K562 (cell line): ENCODE measurements at regions not wholly inside any gene's neighbourhood (a gene's known extent, or its start where the extent isn't known, plus 50 kb on each side); places are given as distances from the start of the nearest gene placed in this dataset.

ENCODE experiments used
- CTCF ChIP-seq, 3 experiments: IDR thresholded peaks in 2 of 3; conservative IDR thresholded peaks in 1 of 3; 2 replicates each; pipeline ENCODE4 v1.5.1; 2011 to 2012; ENCODE audit warnings: low read length in 3 of 3, mild to moderate bottlenecking in 3 of 3, control low read depth in 2 of 3, improper control_type of control experiment in 1 of 3, inconsistent platforms in 1 of 3, low read depth in 1 of 3, mixed read lengths in 1 of 3, moderate library complexity in 1 of 3; ENCODE audit not compliant: insufficient read depth in 2 of 3
- HNRNPK ChIP-seq: fragments of 200-400 bp; formaldehyde crosslinking; IDR thresholded peaks from one replicate; pipeline ENCODE4 v1.6.1; 2018; ENCODE audit warnings: mild to moderate bottlenecking, low read depth, low read length; ENCODE audit not compliant: poor library complexity, severe bottlenecking
- SMC3 ChIP-seq: conservative IDR thresholded peaks from 2 replicates; pipeline ENCODE4 v1.6.1; 2011; ENCODE audit warnings: low read depth, low read length, improper control_type of control experiment; ENCODE audit not compliant: insufficient read depth
- ZBED1 ChIP-seq: IDR thresholded peaks from 2 replicates; pipeline ENCODE4 v1.6.1; 2014
- ZNF124 ChIP-seq: sonication (generic); formaldehyde crosslinking; IDR thresholded peaks from 2 replicates; pipeline ENCODE4 v1.8.1; 2022; ENCODE audit warnings: missing genetic modification reagents
- ZNF277 ChIP-seq: fragments of 250-450 bp; sonication (Bioruptor Pico); IDR thresholded peaks from 2 replicates; pipeline ENCODE4 v1.8.0; 2022; ENCODE audit warnings: inconsistent platforms, mild to moderate bottlenecking, moderate library complexity, borderline replicate concordance
- TF ChIP-seq, protein P1 (sequence below): sonication (generic); formaldehyde crosslinking; IDR thresholded peaks from 2 replicates; pipeline ENCODE4 v1.4.0; 2020; ENCODE audit warnings: mild to moderate bottlenecking, missing genetic modification reagents
- TF ChIP-seq, protein P2 (sequence below), 2 experiments: fragments of 450-650 bp; IDR thresholded peaks; 2 replicates each; pipeline ENCODE4 v1.6.1; 2016; ENCODE audit warnings: mild to moderate bottlenecking in 2 of 2, borderline replicate concordance in 1 of 2, low read depth in 1 of 2, moderate library complexity in 1 of 2
- TF ChIP-seq, protein P3 (sequence below): sonication (generic); formaldehyde crosslinking; IDR thresholded peaks from 2 replicates; pipeline ENCODE4 v1.9.0; 2022; ENCODE audit warnings: mild to moderate bottlenecking, missing genetic modification reagents

- TF ChIP-seq ZBED1 (no peak), ZNF124 (CRISPR knock-in tag) (no peak), CTCF (IDR thresholded peaks at IDR 0.05 in 2 of 3, conservative IDR thresholded peaks at IDR 0.05 in 1 of 3; ENCODE audit: insufficient read depth in 2 of 3, low read depth in 1 of 3, low read length in 3 of 3) (no peak), SMC3 (no peak), ZNF277 (CRISPR knock-in tag) (no peak), HNRNPK (no peak)
- TF ChIP-seq, protein P1, sequence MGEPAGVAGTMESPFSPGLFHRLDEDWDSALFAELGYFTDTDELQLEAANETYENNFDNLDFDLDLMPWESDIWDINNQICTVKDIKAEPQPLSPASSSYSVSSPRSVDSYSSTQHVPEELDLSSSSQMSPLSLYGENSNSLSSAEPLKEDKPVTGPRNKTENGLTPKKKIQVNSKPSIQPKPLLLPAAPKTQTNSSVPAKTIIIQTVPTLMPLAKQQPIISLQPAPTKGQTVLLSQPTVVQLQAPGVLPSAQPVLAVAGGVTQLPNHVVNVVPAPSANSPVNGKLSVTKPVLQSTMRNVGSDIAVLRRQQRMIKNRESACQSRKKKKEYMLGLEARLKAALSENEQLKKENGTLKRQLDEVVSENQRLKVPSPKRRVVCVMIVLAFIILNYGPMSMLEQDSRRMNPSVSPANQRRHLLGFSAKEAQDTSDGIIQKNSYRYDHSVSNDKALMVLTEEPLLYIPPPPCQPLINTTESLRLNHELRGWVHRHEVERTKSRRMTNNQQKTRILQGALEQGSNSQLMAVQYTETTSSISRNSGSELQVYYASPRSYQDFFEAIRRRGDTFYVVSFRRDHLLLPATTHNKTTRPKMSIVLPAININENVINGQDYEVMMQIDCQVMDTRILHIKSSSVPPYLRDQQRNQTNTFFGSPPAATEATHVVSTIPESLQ = no peak
- TF ChIP-seq, protein P2, sequence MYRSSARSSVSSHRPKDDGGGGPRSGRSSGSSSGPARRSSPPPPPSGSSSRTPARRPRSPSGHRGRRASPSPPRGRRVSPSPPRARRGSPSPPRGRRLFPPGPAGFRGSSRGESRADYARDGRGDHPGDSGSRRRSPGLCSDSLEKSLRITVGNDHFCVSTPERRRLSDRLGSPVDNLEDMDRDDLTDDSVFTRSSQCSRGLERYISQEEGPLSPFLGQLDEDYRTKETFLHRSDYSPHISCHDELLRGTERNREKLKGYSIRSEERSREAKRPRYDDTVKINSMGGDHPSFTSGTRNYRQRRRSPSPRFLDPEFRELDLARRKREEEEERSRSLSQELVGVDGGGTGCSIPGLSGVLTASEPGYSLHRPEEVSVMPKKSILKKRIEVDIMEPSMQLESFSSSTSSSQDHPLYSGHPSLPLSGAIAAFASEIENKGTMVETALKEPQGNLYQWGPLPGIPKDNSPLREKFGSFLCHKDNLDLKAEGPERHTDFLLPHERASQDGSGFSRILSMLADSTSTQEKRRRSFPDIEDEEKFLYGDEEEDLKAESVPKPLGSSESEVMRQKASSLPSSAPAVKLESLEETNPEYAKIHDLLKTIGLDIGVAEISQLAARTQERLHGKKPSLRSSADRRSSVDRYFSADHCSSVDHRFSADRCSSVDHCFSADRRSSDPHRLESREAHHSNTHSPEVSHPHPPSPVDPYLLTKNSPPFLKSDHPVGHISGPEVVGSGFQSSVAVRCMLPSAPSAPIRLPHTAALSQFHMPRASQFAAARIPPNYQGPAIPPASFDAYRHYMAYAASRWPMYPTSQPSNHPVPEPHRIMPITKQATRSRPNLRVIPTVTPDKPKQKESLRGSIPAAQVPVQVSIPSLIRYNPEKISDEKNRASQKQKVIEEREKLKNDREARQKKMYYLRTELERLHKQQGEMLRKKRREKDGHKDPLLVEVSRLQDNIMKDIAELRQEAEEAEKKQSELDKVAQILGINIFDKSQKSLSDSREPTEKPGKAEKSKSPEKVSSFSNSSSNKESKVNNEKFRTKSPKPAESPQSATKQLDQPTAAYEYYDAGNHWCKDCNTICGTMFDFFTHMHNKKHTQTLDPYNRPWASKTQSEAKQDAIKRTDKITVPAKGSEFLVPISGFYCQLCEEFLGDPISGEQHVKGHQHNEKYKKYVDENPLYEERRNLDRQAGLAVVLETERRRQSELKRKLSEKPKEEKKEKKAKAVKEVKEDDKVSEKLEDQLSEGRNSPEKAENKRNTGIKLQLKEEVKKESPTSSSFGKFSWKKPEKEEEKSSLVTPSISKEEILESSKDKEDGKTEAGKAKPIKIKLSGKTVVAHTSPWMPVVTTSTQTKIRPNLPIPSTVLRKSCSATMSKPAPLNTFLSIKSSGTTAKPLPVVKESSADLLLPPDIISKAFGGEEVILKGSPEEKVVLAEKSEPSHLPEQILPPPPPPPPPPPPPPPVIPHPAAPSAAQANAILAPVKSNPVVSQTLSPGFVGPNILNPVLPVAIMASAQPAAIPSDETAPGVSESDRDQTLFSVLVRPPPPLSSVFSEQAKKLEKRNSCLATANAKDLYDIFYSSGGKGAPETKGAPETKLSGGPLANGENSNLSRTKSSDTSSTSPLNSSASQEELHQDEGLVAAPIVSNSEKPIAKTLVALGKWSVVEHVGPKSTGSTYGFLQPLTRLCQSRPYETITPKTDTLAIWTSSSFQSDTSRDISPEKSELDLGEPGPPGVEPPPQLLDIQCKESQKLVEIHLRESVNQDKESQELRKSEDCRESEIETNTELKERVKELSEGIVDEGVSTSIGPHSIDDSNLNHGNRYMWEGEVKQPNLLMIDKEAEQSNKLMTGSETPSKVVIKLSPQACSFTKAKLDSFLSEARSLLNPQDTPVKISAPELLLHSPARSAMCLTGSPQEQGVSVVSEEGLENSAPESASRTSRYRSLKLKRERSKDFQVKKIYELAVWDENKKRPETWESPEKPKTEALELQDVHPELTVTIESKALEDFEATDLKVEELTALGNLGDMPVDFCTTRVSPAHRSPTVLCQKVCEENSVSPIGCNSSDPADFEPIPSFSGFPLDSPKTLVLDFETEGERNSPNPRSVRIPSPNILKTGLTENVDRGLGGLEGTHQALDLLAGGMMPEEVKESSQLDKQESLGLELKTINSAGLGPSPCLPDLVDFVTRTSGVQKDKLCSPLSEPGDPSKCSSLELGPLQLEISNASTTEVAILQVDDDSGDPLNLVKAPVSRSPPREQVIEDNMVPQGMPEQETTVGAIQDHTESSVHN (IDR thresholded peaks at IDR 0.05; ENCODE audit: borderline replicate concordance in 1 of 2, low read depth in 1 of 2) = no peak
- TF ChIP-seq, protein P3, sequence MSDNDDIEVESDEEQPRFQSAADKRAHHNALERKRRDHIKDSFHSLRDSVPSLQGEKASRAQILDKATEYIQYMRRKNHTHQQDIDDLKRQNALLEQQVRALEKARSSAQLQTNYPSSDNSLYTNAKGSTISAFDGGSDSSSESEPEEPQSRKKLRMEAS (CRISPR knock-in tag) = no peak
Observed at GRCh38 chr2:51534166-51534565, 502.2 kb upstream of the NRXN1 start.
